Caco-2 (cell line): ENCODE measurements at regions not wholly inside any gene's neighbourhood (a gene's known extent, or its start where the extent isn't known, plus 50 kb on each side); places are given as distances from the start of the nearest gene placed in this dataset.

Experiments
- BruUV-seq: library from RNA; stranded (reverse); fragments of 400-500 nt; replicated peaks from 2 replicates; lab custom pipeline; 2021; lab: Mats Ljungman, UMichigan
- CTCF ChIA-PET: fragments of 300-600 bp; sonication (Branson Sonifier 250); formaldehyde crosslinking; loops from one replicate; lab custom pipeline; 2022; ENCODE audit warnings: antibody characterized with exemption; lab: Charles Lee
- POLR2A ChIA-PET: fragments of 300-600 bp; sonication (Branson Sonifier 250); formaldehyde crosslinking; loops from one replicate; lab custom pipeline; 2022; ENCODE audit warnings: antibody characterized with exemption; lab: Charles Lee
- DNase-seq, 2 experiments: peaks; one replicate each; pipeline versions ENCODE4 v3.0.0 to v3.0.0-alpha.2; 2020 to 2022
- H3K27me3 ChIP-seq: replicated peaks from 2 replicates; pipeline ENCODE4 v1.6.0; 2011; ENCODE audit warnings: low read length; ENCODE audit not compliant: control insufficient read depth, insufficient read depth
- H3K36me3 ChIP-seq: 2 replicates; pipeline ENCODE4 v1.5.1; 2011; ENCODE audit warnings: low read length; ENCODE audit not compliant: control insufficient read depth, insufficient read depth
- H3K4me1 ChIP-seq: fragments of 250-450 bp; sonication (Bioruptor Pico); 2 replicates; pipeline ENCODE4 v1.5.1; 2020; ENCODE audit warnings: mild to moderate bottlenecking
- H3K4me3 ChIP-seq: 2 replicates; pipeline ENCODE4 v1.5.1; 2011; ENCODE audit warnings: low read depth, mild to moderate bottlenecking, control low read depth, low read length
- H3K9me3 ChIP-seq: fragments of 250-450 bp; sonication (Bioruptor Pico); 2 replicates; pipeline ENCODE4 v1.5.1; 2020; ENCODE audit warnings: mild to moderate bottlenecking, moderate library complexity
- H3K27ac Mint-ChIP-seq: one replicate; pipeline ENCODE4 v1.8.0; 2022; ENCODE audit warnings: mixed read lengths; ENCODE audit not compliant: unreplicated experiment
- H3K27me3 Mint-ChIP-seq: one replicate; pipeline ENCODE4 v1.8.0; 2022; ENCODE audit warnings: mixed read lengths; ENCODE audit not compliant: insufficient read depth, unreplicated experiment
- H3K36me3 Mint-ChIP-seq: one replicate; pipeline ENCODE4 v1.8.0; 2022; ENCODE audit warnings: mild to moderate bottlenecking, mixed read lengths; ENCODE audit not compliant: insufficient read depth, unreplicated experiment
- H3K4me1 Mint-ChIP-seq: one replicate; pipeline ENCODE4 v1.8.0; 2022; ENCODE audit warnings: low read depth, mixed read lengths; ENCODE audit not compliant: unreplicated experiment
- H3K4me3 Mint-ChIP-seq: one replicate; pipeline ENCODE4 v1.8.0; 2022; ENCODE audit warnings: mild to moderate bottlenecking, moderate library complexity, mixed read lengths; ENCODE audit not compliant: unreplicated experiment
- H3K9me3 Mint-ChIP-seq: one replicate; pipeline ENCODE4 v1.8.0; 2022; ENCODE audit warnings: mixed read lengths; ENCODE audit not compliant: unreplicated experiment
- CTCF ChIP-seq, 2 experiments: fragments of 200-600 bp in 1 of 2; IDR thresholded peaks; 1 replicate in 1 of 2; 2 replicates in 1 of 2; pipeline versions ENCODE4 v1.5.1 to v1.8.0; 2011 to 2022; ENCODE audit warnings: antibody characterized with exemption in 1 of 2, control low read depth in 1 of 2, inconsistent platforms in 1 of 2, low read depth in 1 of 2, low read length in 1 of 2, mild to moderate bottlenecking in 1 of 2, moderate library complexity in 1 of 2; ENCODE audit not compliant: insufficient read depth in 1 of 2, severe bottlenecking in 1 of 2, unreplicated experiment in 1 of 2
- intact Hi-C: fragments of 100-400 bp; cut with micrococcal nuclease; formaldehyde crosslinking; loops from one replicate; pipeline ENCODE4 v1.10.0; 2022; ENCODE audit not compliant: unreplicated experiment

- TF ChIP-seq CTCF (IDR thresholded peaks at IDR 0.05; ENCODE audit: insufficient read depth in 1 of 2, low read depth in 1 of 2, low read length in 1 of 2, severe bottlenecking in 1 of 2, unreplicated experiment in 1 of 2), result no peak
- H3K4me3 Mint-ChIP-seq, result no peak overlapping the region
- Histone ChIP-seq H3K9me3 (no peaks in the 10 kb centered on the region), H3K36me3 (no peaks in the 10 kb centered on the region), H3K27me3 (no peaks in the 10 kb centered on the region), H3K4me3 (no peak overlapping the region), H3K4me1 (peaks cover 57% of the 10 kb centered on the region)
- peaks cover 17% of the 10 kb centered on the region for H3K9me3 Mint-ChIP-seq
- H3K36me3 Mint-ChIP-seq, result no peaks in the 10 kb centered on the region
- ChIA-PET CTCF (no interaction called here), POLR2A (no interaction called here)
- intact Hi-C loops, result no loop called here
- no peak for DNase-seq
- no TSS peak for BruUV-seq
- H3K4me1 Mint-ChIP-seq, result peaks cover 47% of the 10 kb centered on the region
- H3K27ac Mint-ChIP-seq, result no peak overlapping the region
- H3K27me3 Mint-ChIP-seq, result no peaks in the 10 kb centered on the region
Measured at GRCh38 chr1:213621077-213621476, 366.7 kb upstream of the PROX1 start.

GRCh38 chr1:213622365-213623063 is 365.3 kb upstream of the PROX1 start:
- no peaks in the 10 kb centered on the region for H3K27me3 Mint-ChIP-seq
- no TSS peak for BruUV-seq

GRCh38 chr1:213623064-213623581 is 364.6 kb upstream of the PROX1 start:
- ChIA-PET POLR2A (no interaction called here), CTCF (no interaction called here)
- DNase-seq, result no peak
- Histone ChIP-seq H3K36me3 (no peaks in the 10 kb centered on the region), H3K27me3 (no peaks in the 10 kb centered on the region), H3K9me3 (no peaks in the 10 kb centered on the region), H3K4me3 (no peak overlapping the region), H3K4me1 (peaks cover 45% of the 10 kb centered on the region)
- no TSS peak for BruUV-seq
- H3K36me3 Mint-ChIP-seq, result no peaks in the 10 kb centered on the region
- H3K4me3 Mint-ChIP-seq, result no peak overlapping the region
- no peaks in the 10 kb centered on the region for H3K27me3 Mint-ChIP-seq
- no peak overlapping the region for H3K27ac Mint-ChIP-seq
- H3K9me3 Mint-ChIP-seq, result peaks cover 19% of the 10 kb centered on the region
- TF ChIP-seq CTCF (IDR thresholded peaks at IDR 0.05; ENCODE audit: insufficient read depth in 1 of 2, low read depth in 1 of 2, low read length in 1 of 2, severe bottlenecking in 1 of 2, unreplicated experiment in 1 of 2), result no peak
- intact Hi-C loops, result no loop called here
- peaks cover 43% of the 10 kb centered on the region for H3K4me1 Mint-ChIP-seq

More at GRCh38 chr1:213622365-213623063, 365.3 kb upstream of the PROX1 start:
- peaks cover 17% of the 10 kb centered on the region for H3K9me3 Mint-ChIP-seq
- intact Hi-C loops, result no loop called here
- H3K4me1 Mint-ChIP-seq, result peaks cover 43% of the 10 kb centered on the region
- Histone ChIP-seq H3K27me3 (no peaks in the 10 kb centered on the region), H3K4me3 (no peak overlapping the region), H3K4me1 (peaks cover 51% of the 10 kb centered on the region), H3K36me3 (no peaks in the 10 kb centered on the region), H3K9me3 (no peaks in the 10 kb centered on the region)
- no peaks in the 10 kb centered on the region for H3K36me3 Mint-ChIP-seq
- no peak overlapping the region for H3K27ac Mint-ChIP-seq
- ChIA-PET CTCF (no interaction called here), POLR2A (no interaction called here)
- no peak for TF ChIP-seq CTCF (IDR thresholded peaks at IDR 0.05; ENCODE audit: insufficient read depth in 1 of 2, low read depth in 1 of 2, low read length in 1 of 2, severe bottlenecking in 1 of 2, unreplicated experiment in 1 of 2)
- no peak overlapping the region for H3K4me3 Mint-ChIP-seq
- no peak for DNase-seq
